SK-N-SH (cell line): ENCODE measurements at regions not wholly inside any gene's neighbourhood (a gene's known extent, or its start where the extent isn't known, plus 50 kb on each side); places are given as distances from the start of the nearest gene placed in this dataset.

Experiments
- CTCF ChIA-PET: fragments of 300-600, 350-600 bp; formaldehyde crosslinking; extraction: SDS; loops from one replicate; lab custom pipeline; 2021; lab: Yijun Ruan, JAX
- POLR2A ChIA-PET: fragments of 350-600 bp; sonication (Branson Sonifier 250); formaldehyde crosslinking; extraction: SDS; loops from one replicate; lab custom pipeline; 2020; ENCODE audit warnings: antibody characterized with exemption, inconsistent platforms; lab: Yijun Ruan, JAX
- DNase-seq: peaks from one replicate; pipeline ENCODE4 v3.0.0; 2012
- H2AFZ ChIP-seq: fragments of 200-600 bp; sonication (generic); 2 replicates; pipeline ENCODE4 v1.8.1; 2016; ENCODE audit warnings: antibody characterized with exemption, mild to moderate bottlenecking, low read depth
- H3F3A ChIP-seq: fragments of 200-600 bp; sonication (generic); replicated peaks from 2 replicates; pipeline ENCODE3; 2016; ENCODE audit warnings: antibody characterized with exemption, mild to moderate bottlenecking; ENCODE audit not compliant: insufficient read depth
- H3K27ac ChIP-seq, 2 experiments: fragments of 200-500 bp in 1 of 2; fragments of 200-600 bp in 1 of 2; sonication (Bioruptor generic) in 1 of 2; sonication (generic), shearing (Covaris generic) in 1 of 2; 2 replicates each; pipeline versions ENCODE4 v1.5.1 to v1.6.1; 2014 to 2016; ENCODE audit warnings: low read depth in 2 of 2, inconsistent platforms in 1 of 2, low read length in 1 of 2, mild to moderate bottlenecking in 1 of 2, mixed read lengths in 1 of 2
- H3K27me3 ChIP-seq: fragments of 200-600 bp; sonication (generic), shearing (Covaris generic); 2 replicates; pipeline ENCODE4 v1.6.1; 2016; ENCODE audit warnings: mixed run types; ENCODE audit not compliant: insufficient read depth
- H3K36me3 ChIP-seq, 2 experiments: fragments of 200-500 bp in 1 of 2; fragments of 200-600 bp in 1 of 2; sonication (Bioruptor generic) in 1 of 2; sonication (generic) in 1 of 2; replicated peaks in 1 of 2; 2 replicates each; pipeline versions ENCODE3 to v1.5.1; 2014 to 2016; ENCODE audit warnings: low read length in 1 of 2, mild to moderate bottlenecking in 1 of 2; ENCODE audit not compliant: insufficient read depth in 2 of 2, control insufficient read depth in 1 of 2
- H3K4me1 ChIP-seq, 2 experiments: fragments of 200-500 bp in 1 of 2; fragments of 200-600 bp in 1 of 2; sonication (Bioruptor generic) in 1 of 2; sonication (generic), shearing (Covaris generic) in 1 of 2; 2 replicates each; pipeline versions ENCODE4 v1.5.1 to v1.6.1; 2014 to 2016; ENCODE audit warnings: low read depth in 1 of 2, low read length in 1 of 2, mixed run types in 1 of 2; ENCODE audit not compliant: insufficient read depth in 2 of 2, control insufficient read depth in 1 of 2
- H3K4me2 ChIP-seq: fragments of 200-600 bp; sonication (generic), shearing (Covaris generic); 2 replicates; pipeline ENCODE4 v1.6.1; 2017; ENCODE audit warnings: mixed run types
- H3K4me3 ChIP-seq, 2 experiments: fragments of 200-500 bp in 1 of 2; fragments of 200-600 bp in 1 of 2; sonication (Bioruptor generic) in 1 of 2; sonication (generic), shearing (Covaris generic) in 1 of 2; 2 replicates each; pipeline versions ENCODE4 v1.5.1 to v1.8.1; 2014 to 2016; ENCODE audit warnings: low read depth in 2 of 2, inconsistent platforms in 1 of 2, low read length in 1 of 2, mild to moderate bottlenecking in 1 of 2, mixed read lengths in 1 of 2, moderate library complexity in 1 of 2
- H3K79me2 ChIP-seq: fragments of 200-600 bp; sonication (generic); 2 replicates; pipeline ENCODE4 v1.8.1; 2017; ENCODE audit warnings: mild to moderate bottlenecking; ENCODE audit not compliant: insufficient read depth
- H3K9ac ChIP-seq: fragments of 200-600 bp; sonication (generic); 2 replicates; pipeline ENCODE4 v1.6.1; 2017; ENCODE audit warnings: mixed run types
- H3K9me2 ChIP-seq: fragments of 200-600 bp; sonication (generic); 2 replicates; pipeline ENCODE4 v1.6.1; 2017; ENCODE audit warnings: mixed run types
- H3K9me3 ChIP-seq: fragments of 200-600 bp; sonication (generic); 2 replicates; pipeline ENCODE4 v1.6.1; 2017; ENCODE audit warnings: mixed run types, mild to moderate bottlenecking, moderate library complexity
- H4K20me1 ChIP-seq: fragments of 200-600 bp; sonication (generic); 2 replicates; pipeline ENCODE4 v1.6.1; 2017; ENCODE audit warnings: mild to moderate bottlenecking, mixed run types; ENCODE audit not compliant: insufficient read depth
- EZH2phosphoT487 ChIP-seq: fragments of 200-600 bp; sonication (generic); IDR thresholded peaks from 2 replicates; pipeline ENCODE4 v1.6.1; 2017; ENCODE audit warnings: low read depth, mixed run types, mild to moderate bottlenecking, antibody characterized with exemption, moderate library complexity, borderline replicate concordance
- FOXM1 ChIP-seq: IDR thresholded peaks from 2 replicates; pipeline ENCODE4 v1.4.0; 2012; ENCODE audit warnings: low read depth, mild to moderate bottlenecking
- JUND ChIP-seq: IDR thresholded peaks from 2 replicates; pipeline ENCODE4 v1.4.0; 2012
- MEF2A ChIP-seq: IDR thresholded peaks from 2 replicates; pipeline ENCODE4 v1.4.0; 2012; ENCODE audit warnings: low read depth, borderline replicate concordance
- NFIC ChIP-seq: IDR thresholded peaks from 2 replicates; pipeline ENCODE4 v1.4.0; 2012; ENCODE audit warnings: borderline replicate concordance
- NRF1 ChIP-seq: IDR thresholded peaks from 2 replicates; pipeline ENCODE4 v1.6.1; 2012; ENCODE audit warnings: low read depth, mild to moderate bottlenecking, low read length
- RAD21 ChIP-seq: IDR thresholded peaks from 2 replicates; pipeline ENCODE4 v1.6.1; 2012; ENCODE audit warnings: mild to moderate bottlenecking, low read length
- RCOR1 ChIP-seq: fragments of 150-350 bp; IDR thresholded peaks from 2 replicates; pipeline ENCODE4 v1.6.1; 2017; ENCODE audit warnings: antibody characterized with exemption, low read length
- REST ChIP-seq: IDR thresholded peaks from 2 replicates; pipeline ENCODE4 v1.6.1; 2012; ENCODE audit warnings: mild to moderate bottlenecking, low read depth, low read length, moderate library complexity
- SIN3A ChIP-seq: IDR thresholded peaks from 2 replicates; pipeline ENCODE4 v1.6.1; 2012; ENCODE audit warnings: low read depth, mild to moderate bottlenecking, low read length, moderate library complexity, borderline replicate concordance
- TCF12 ChIP-seq: IDR thresholded peaks from 2 replicates; pipeline ENCODE4 v1.4.0; 2012
- TEAD4 ChIP-seq: IDR thresholded peaks from 2 replicates; pipeline ENCODE4 v1.4.0; 2012; ENCODE audit warnings: mild to moderate bottlenecking, borderline replicate concordance; ENCODE audit not compliant: insufficient read depth
- USF1 ChIP-seq: IDR thresholded peaks from 2 replicates; pipeline ENCODE4 v1.4.0; 2012; ENCODE audit warnings: low read depth, borderline replicate concordance
- USF2 ChIP-seq: fragments of 150-350 bp; IDR thresholded peaks from 2 replicates; pipeline ENCODE4 v1.6.1; 2017; ENCODE audit warnings: antibody characterized with exemption, low read length, low read depth, borderline replicate concordance
- YY1 ChIP-seq: IDR thresholded peaks from 2 replicates; pipeline ENCODE4 v1.4.0; 2012; ENCODE audit warnings: low read depth, mild to moderate bottlenecking
- ZBTB33 ChIP-seq: IDR thresholded peaks from 2 replicates; pipeline ENCODE4 v1.4.0; 2012; ENCODE audit warnings: low read depth, borderline replicate concordance
- WGBS: methylation state at CpG from one replicate; pipeline ENCODE4 v1.1.6; 2017; ENCODE audit warnings: low lambda C conversion rate; 5-methylcytosine and 5-hydroxymethylcytosine counted together

- no peaks in the 10 kb centered on the region for H3K27me3 ChIP-seq
- no peaks in the 10 kb centered on the region for H4K20me1 ChIP-seq
- no peak overlapping the region for H3K9ac ChIP-seq
- no peak for DNase-seq
- H3K4me2 ChIP-seq = no peak overlapping the region
- no peaks in the 10 kb centered on the region for H3K4me1 ChIP-seq
- H3K4me3 ChIP-seq = no peak overlapping the region
- no peaks in the 10 kb centered on the region for H3K79me2 ChIP-seq
- no peak for TF ChIP-seq RAD21
- TF ChIP-seq SIN3A = no peak
- no peak for TF ChIP-seq YY1
- no peak for TF ChIP-seq USF1
- H3K9me3 ChIP-seq = no peaks in the 10 kb centered on the region
- ChIA-PET POLR2A (no interaction called here), CTCF (interaction anchor here (1.2 kb wide), 1 partner anchor 1293 kb away, joined by 3 read pairs; no protein-coding TSS in a partner anchor)
- no peaks in the 10 kb centered on the region for H3F3A ChIP-seq
- 78% methylated on average over 7 of the region's 7 CpGs for WGBS
- H2AFZ ChIP-seq = no peak overlapping the region
- H3K36me3 ChIP-seq = no peaks in the 10 kb centered on the region
- H3K9me2 ChIP-seq = no peaks in the 10 kb centered on the region
- no peak overlapping the region for H3K27ac ChIP-seq
These were observed 349.6 kb upstream of the KCNH7 start for GRCh38 chr2:163187995-163188655.

- no peak overlapping the region for H3K4me3 ChIP-seq
- TF ChIP-seq USF1 (no peak), RCOR1 (no peak), FOXM1 (no peak), TCF12 (no peak), TEAD4 (no peak), EZH2phosphoT487 (no peak), ZBTB33 (no peak), USF2 (no peak), JUND (no peak), REST (no peak), NFIC (no peak), MEF2A (no peak), NRF1 (no peak)
- no peak overlapping the region for H3K27ac ChIP-seq
- H3K79me2 ChIP-seq = no peaks in the 10 kb centered on the region
- no peaks in the 10 kb centered on the region for H3K4me1 ChIP-seq
- H3K4me2 ChIP-seq = no peak overlapping the region
- H3K27me3 ChIP-seq = no peaks in the 10 kb centered on the region
- H4K20me1 ChIP-seq = no peaks in the 10 kb centered on the region
- DNase-seq = no peak
- ChIA-PET POLR2A (no interaction called here), CTCF (interaction anchor here (1.2 kb wide), 1 partner anchor 1294 kb away, joined by 3 read pairs; no protein-coding TSS in a partner anchor)
- no peaks in the 10 kb centered on the region for H3F3A ChIP-seq
- no peaks in the 10 kb centered on the region for H3K9me3 ChIP-seq
- no peak overlapping the region for H3K9ac ChIP-seq
- no peak overlapping the region for H2AFZ ChIP-seq
- no peaks in the 10 kb centered on the region for H3K36me3 ChIP-seq
- WGBS = 47% methylated on average over 2 of the region's 2 CpGs
- no peaks in the 10 kb centered on the region for H3K9me2 ChIP-seq
These were observed 348.6 kb upstream of the KCNH7 start for GRCh38 chr2:163187119-163187518.
